WTC11 (cell line): ENCODE measurements at regions not wholly inside any gene's neighbourhood (a gene's known extent, or its start where the extent isn't known, plus 50 kb on each side); places are given as distances from the start of the nearest gene placed in this dataset.

Experiments
- ATAC-seq: fragments of 200-7000 bp; cut with Tn5 transposase; 2 replicates; pipeline ENCODE4 v1.10.0; 2021; ENCODE audit warnings: mild to moderate bottlenecking, moderate library complexity
- CTCF ChIA-PET: fragments of 300-600 bp; sonication (Branson Sonifier 250); formaldehyde crosslinking; loops from one replicate; lab custom pipeline; 2021; ENCODE audit warnings: antibody characterized with exemption; lab: Charles Lee
- POLR2A ChIA-PET: fragments of 350-600 bp; sonication (Branson Sonifier 250); formaldehyde crosslinking; loops from one replicate; lab custom pipeline; 2021; ENCODE audit warnings: antibody characterized with exemption; lab: Charles Lee
- DNase-seq: peaks from one replicate; pipeline ENCODE4 v3.0.0; 2021; ENCODE audit warnings: low spot score
- H3K27ac Mint-ChIP-seq: 2 replicates; pipeline ENCODE4 v1.8.0; 2021; ENCODE audit warnings: mixed read lengths
- H3K27me3 Mint-ChIP-seq: 2 replicates; pipeline ENCODE4 v1.8.0; 2021; ENCODE audit warnings: low read depth, mild to moderate bottlenecking, moderate library complexity, mixed read lengths
- H3K36me3 Mint-ChIP-seq: 2 replicates; pipeline ENCODE4 v1.8.0; 2021; ENCODE audit warnings: mixed read lengths
- H3K4me1 Mint-ChIP-seq: 2 replicates; pipeline ENCODE4 v1.8.0; 2022; ENCODE audit warnings: mixed read lengths
- H3K4me3 Mint-ChIP-seq: 2 replicates; pipeline ENCODE4 v1.8.0; 2021; ENCODE audit warnings: mild to moderate bottlenecking, moderate library complexity, mixed read lengths
- H3K9me3 Mint-ChIP-seq: 2 replicates; pipeline ENCODE4 v1.8.0; 2021; ENCODE audit warnings: mixed read lengths
- ATF6 ChIP-seq: sonication (generic); formaldehyde crosslinking; IDR thresholded peaks from 2 replicates; pipeline ENCODE4 v1.8.1; 2023; ENCODE audit warnings: mild to moderate bottlenecking, missing genetic modification reagents
- CTCF ChIP-seq: fragments of 200-600 bp; IDR thresholded peaks from 2 replicates; pipeline ENCODE4 v1.8.0; 2022; ENCODE audit warnings: antibody characterized with exemption
- E2F1 ChIP-seq: sonication (generic); formaldehyde crosslinking; IDR thresholded peaks from 2 replicates; pipeline ENCODE4 v1.8.0; 2022; ENCODE audit warnings: mild to moderate bottlenecking, missing genetic modification reagents
- ETV6 ChIP-seq: sonication (generic); formaldehyde crosslinking; IDR thresholded peaks from 2 replicates; pipeline ENCODE4 v1.8.1; 2022; ENCODE audit warnings: mild to moderate bottlenecking, missing genetic modification reagents
- FOXJ3 ChIP-seq: sonication (generic); formaldehyde crosslinking; IDR thresholded peaks from 2 replicates; pipeline ENCODE4 v1.9.0; 2021; ENCODE audit warnings: missing genetic modification reagents, mild to moderate bottlenecking, borderline replicate concordance
- GTF2I ChIP-seq: fragments of 250-450 bp; sonication (Bioruptor Pico); conservative IDR thresholded peaks from 2 replicates; pipeline ENCODE4 v1.4.0; 2021; ENCODE audit warnings: mild to moderate bottlenecking
- HMGA2 ChIP-seq: fragments of 250-450 bp; sonication (Bioruptor Pico); IDR thresholded peaks from 2 replicates; pipeline ENCODE4 v1.4.0; 2021; ENCODE audit warnings: mild to moderate bottlenecking, moderate library complexity
- IRF2 ChIP-seq: sonication (generic); formaldehyde crosslinking; IDR thresholded peaks from 2 replicates; pipeline ENCODE4 v1.8.0; 2022; ENCODE audit warnings: low read depth, missing genetic modification reagents, borderline replicate concordance
- JAZF1 ChIP-seq: fragments of 250-450 bp; sonication (Bioruptor Pico); IDR thresholded peaks from 2 replicates; pipeline ENCODE4 v1.9.0; 2021; ENCODE audit warnings: moderate library complexity, mild to moderate bottlenecking, inconsistent platforms
- JUN ChIP-seq: sonication (generic); formaldehyde crosslinking; IDR thresholded peaks from 2 replicates; pipeline ENCODE4 v1.8.0; 2023; ENCODE audit warnings: mild to moderate bottlenecking, missing genetic modification reagents
- KAT7 ChIP-seq: sonication (generic); formaldehyde crosslinking; IDR thresholded peaks from 2 replicates; pipeline ENCODE4 v1.8.1; 2023; ENCODE audit warnings: missing genetic modification reagents, mild to moderate bottlenecking, borderline replicate concordance
- NR2C2 ChIP-seq: sonication (generic); formaldehyde crosslinking; IDR thresholded peaks from 2 replicates; pipeline ENCODE4 v1.8.0; 2022; ENCODE audit warnings: mild to moderate bottlenecking, missing genetic modification reagents
- TP53 ChIP-seq: sonication (generic); formaldehyde crosslinking; IDR thresholded peaks from 2 replicates; pipeline ENCODE4 v1.8.1; 2023; ENCODE audit warnings: mild to moderate bottlenecking, missing genetic modification reagents
- ZNF232 ChIP-seq: sonication (generic); formaldehyde crosslinking; IDR thresholded peaks from 2 replicates; pipeline ENCODE4 v1.8.0; 2022; ENCODE audit warnings: mild to moderate bottlenecking, missing genetic modification reagents
- ZNF263 ChIP-seq: sonication (generic); formaldehyde crosslinking; IDR thresholded peaks from 2 replicates; pipeline ENCODE4 v1.8.1; 2022; ENCODE audit warnings: low read depth, mild to moderate bottlenecking, moderate library complexity, missing genetic modification reagents
- ZNF281 ChIP-seq: sonication (generic); formaldehyde crosslinking; IDR thresholded peaks from 2 replicates; pipeline ENCODE4 v1.8.0; 2023; ENCODE audit warnings: mild to moderate bottlenecking, missing genetic modification reagents
- TF ChIP-seq, protein P1 (sequence below): fragments of 250-450 bp; sonication (Bioruptor Pico); IDR thresholded peaks from 2 replicates; pipeline ENCODE4 v1.8.0; 2021; ENCODE audit warnings: mild to moderate bottlenecking
- TF ChIP-seq, protein P2 (sequence below): sonication (generic); formaldehyde crosslinking; IDR thresholded peaks from 2 replicates; pipeline ENCODE4 v1.8.1; 2022; ENCODE audit warnings: low read depth, missing genetic modification reagents, borderline replicate concordance
- TF ChIP-seq, protein P3 (sequence below): sonication (generic); formaldehyde crosslinking; IDR thresholded peaks from 2 replicates; pipeline ENCODE4 v1.8.1; 2022; ENCODE audit warnings: mild to moderate bottlenecking, moderate library complexity, missing genetic modification reagents

DNA sequence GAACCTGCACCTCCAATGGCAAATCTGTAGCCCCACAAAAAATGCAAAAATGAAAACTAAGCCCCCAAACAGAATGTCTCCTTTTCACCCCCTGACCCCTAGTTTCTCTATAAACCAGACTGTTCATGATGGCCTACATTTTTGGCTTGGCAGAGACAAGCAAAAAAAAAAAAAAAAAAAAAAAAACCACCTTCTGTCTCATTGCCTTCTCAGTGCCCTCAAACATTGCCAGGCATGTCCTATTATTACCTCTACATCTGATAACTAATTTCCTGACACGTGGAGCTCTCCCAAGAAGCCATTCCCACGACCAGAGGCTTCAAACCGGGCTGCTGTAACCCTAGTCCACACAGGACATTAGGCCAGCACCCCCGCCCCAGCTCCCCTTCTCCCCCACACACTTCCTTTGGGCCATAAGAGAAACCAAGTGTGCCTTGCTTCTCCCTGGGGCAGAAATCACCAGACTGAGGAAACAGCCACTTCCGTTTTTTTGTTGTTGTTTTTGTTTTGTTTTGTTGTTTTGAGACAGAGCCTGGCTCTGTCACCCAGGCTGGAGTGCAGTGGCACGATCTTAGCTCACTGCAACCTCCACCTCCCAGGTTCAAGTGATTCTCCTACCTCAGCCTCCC is 65.4 kb downstream of the GPR6 start (continued):
- TF ChIP-seq ZNF281 (no peak), JUN (CRISPR knock-in tag) (no peak), E2F1 (CRISPR knock-in tag) (no peak), ATF6 (no peak), KAT7 (CRISPR knock-in tag) (no peak), IRF2 (CRISPR knock-in tag) (no peak), ZNF263 (CRISPR knock-in tag) (no peak), TP53 (no peak), NR2C2 (CRISPR knock-in tag) (no peak), HMGA2 (CRISPR knock-in tag) (no peak)
- TF ChIP-seq, protein P1, sequence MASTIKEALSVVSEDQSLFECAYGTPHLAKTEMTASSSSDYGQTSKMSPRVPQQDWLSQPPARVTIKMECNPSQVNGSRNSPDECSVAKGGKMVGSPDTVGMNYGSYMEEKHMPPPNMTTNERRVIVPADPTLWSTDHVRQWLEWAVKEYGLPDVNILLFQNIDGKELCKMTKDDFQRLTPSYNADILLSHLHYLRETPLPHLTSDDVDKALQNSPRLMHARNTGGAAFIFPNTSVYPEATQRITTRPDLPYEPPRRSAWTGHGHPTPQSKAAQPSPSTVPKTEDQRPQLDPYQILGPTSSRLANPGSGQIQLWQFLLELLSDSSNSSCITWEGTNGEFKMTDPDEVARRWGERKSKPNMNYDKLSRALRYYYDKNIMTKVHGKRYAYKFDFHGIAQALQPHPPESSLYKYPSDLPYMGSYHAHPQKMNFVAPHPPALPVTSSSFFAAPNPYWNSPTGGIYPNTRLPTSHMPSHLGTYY (CRISPR knock-in tag) = no peak
- TF ChIP-seq, protein P2, sequence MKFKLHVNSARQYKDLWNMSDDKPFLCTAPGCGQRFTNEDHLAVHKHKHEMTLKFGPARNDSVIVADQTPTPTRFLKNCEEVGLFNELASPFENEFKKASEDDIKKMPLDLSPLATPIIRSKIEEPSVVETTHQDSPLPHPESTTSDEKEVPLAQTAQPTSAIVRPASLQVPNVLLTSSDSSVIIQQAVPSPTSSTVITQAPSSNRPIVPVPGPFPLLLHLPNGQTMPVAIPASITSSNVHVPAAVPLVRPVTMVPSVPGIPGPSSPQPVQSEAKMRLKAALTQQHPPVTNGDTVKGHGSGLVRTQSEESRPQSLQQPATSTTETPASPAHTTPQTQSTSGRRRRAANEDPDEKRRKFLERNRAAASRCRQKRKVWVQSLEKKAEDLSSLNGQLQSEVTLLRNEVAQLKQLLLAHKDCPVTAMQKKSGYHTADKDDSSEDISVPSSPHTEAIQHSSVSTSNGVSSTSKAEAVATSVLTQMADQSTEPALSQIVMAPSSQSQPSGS = no peak
- TF ChIP-seq, protein P3, sequence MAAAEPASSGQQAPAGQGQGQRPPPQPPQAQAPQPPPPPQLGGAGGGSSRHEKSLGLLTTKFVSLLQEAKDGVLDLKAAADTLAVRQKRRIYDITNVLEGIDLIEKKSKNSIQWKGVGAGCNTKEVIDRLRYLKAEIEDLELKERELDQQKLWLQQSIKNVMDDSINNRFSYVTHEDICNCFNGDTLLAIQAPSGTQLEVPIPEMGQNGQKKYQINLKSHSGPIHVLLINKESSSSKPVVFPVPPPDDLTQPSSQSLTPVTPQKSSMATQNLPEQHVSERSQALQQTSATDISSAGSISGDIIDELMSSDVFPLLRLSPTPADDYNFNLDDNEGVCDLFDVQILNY (CRISPR knock-in tag) = no peak

GRCh38 chr6:110044096-110044495 is 66.0 kb downstream of the GPR6 start:
- ATAC-seq (no peak), DNase-seq (no peak)
- no peaks in the 10 kb centered on the region for H3K27me3 Mint-ChIP-seq
- H3K36me3 Mint-ChIP-seq = 0 out of 2 replicates have a peak, but pooled peaks cover 4% of the 10 kb centered on the region
- TF ChIP-seq, protein P2 = no peak
- TF ChIP-seq ZNF232 (CRISPR knock-in tag) (no peak), ETV6 (CRISPR knock-in tag) (no peak), TP53 (no peak), FOXJ3 (CRISPR knock-in tag) (no peak), CTCF (no peak), GTF2I (CRISPR knock-in tag) (no peak), JAZF1 (CRISPR knock-in tag) (no peak), JUN (CRISPR knock-in tag) (no peak)
- H3K4me1 Mint-ChIP-seq = peaks cover 18% of the 10 kb centered on the region
- H3K4me3 Mint-ChIP-seq = no peak overlapping the region
- CTCF ChIA-PET = interaction anchor here (0.7 to 1.1 kb wide), 4 partner anchors 261 to 347 kb away, joined by 3 to 5 read pairs (median 3); no protein-coding TSS in a partner anchor
- peaks cover 20% of the 10 kb centered on the region for H3K9me3 Mint-ChIP-seq
- H3K27ac Mint-ChIP-seq = no peak overlapping the region
- POLR2A ChIA-PET = no interaction called here
